Smooth muscle cell (in vitro differentiated cells): ENCODE measurements at regions not wholly inside any gene's neighbourhood (a gene's known extent, or its start where the extent isn't known, plus 50 kb on each side); places are given as distances from the start of the nearest gene placed in this dataset.

Experiments
- DNase-seq: peaks from one replicate; lab custom pipeline; 2025; ENCODE audit not compliant: unreplicated experiment; lab: John Stamatoyannopoulos, UW
- H2AFZ ChIP-seq: fragments of 200-600 bp; sonication (generic); 2 replicates; pipeline ENCODE4 v1.6.0; 2016; ENCODE audit warnings: antibody characterized with exemption, low read depth, mild to moderate bottlenecking
- H3F3A ChIP-seq: fragments of 200-600 bp; sonication (generic); 2 replicates; pipeline ENCODE4 v1.6.0; 2017; ENCODE audit warnings: antibody characterized with exemption, low read depth
- H3K27ac ChIP-seq: fragments of 200-600 bp; sonication (generic); 2 replicates; pipeline ENCODE4 v1.5.1; 2016; ENCODE audit warnings: low read depth, mild to moderate bottlenecking
- H3K27me3 ChIP-seq: fragments of 200-600 bp; sonication (generic); 2 replicates; pipeline ENCODE4 v1.6.1; 2016; ENCODE audit warnings: low read depth, mild to moderate bottlenecking
- H3K36me3 ChIP-seq: fragments of 200-600 bp; sonication (generic); 2 replicates; pipeline ENCODE4 v1.5.1; 2016; ENCODE audit warnings: low read depth
- H3K4me1 ChIP-seq: fragments of 200-600 bp; sonication (generic); 2 replicates; pipeline ENCODE4 v1.5.1; 2016; ENCODE audit warnings: low read depth
- H3K4me2 ChIP-seq: fragments of 200-600 bp; sonication (generic); 2 replicates; pipeline ENCODE4 v1.6.0; 2016; ENCODE audit warnings: mild to moderate bottlenecking
- H3K4me3 ChIP-seq: fragments of 200-600 bp; sonication (generic); 2 replicates; pipeline ENCODE4 v1.5.1; 2016; ENCODE audit warnings: mild to moderate bottlenecking
- H3K79me2 ChIP-seq: fragments of 200-600 bp; sonication (generic); 2 replicates; pipeline ENCODE4 v1.6.0; 2016; ENCODE audit warnings: low read depth, mild to moderate bottlenecking
- H3K9ac ChIP-seq: fragments of 200-600 bp; sonication (generic); 2 replicates; pipeline ENCODE4 v1.6.0; 2016; ENCODE audit warnings: low read depth
- H3K9me3 ChIP-seq: fragments of 200-600 bp; sonication (generic); replicated peaks from 2 replicates; pipeline ENCODE4 v1.5.1; 2016; ENCODE audit warnings: low read depth
- H4K20me1 ChIP-seq: fragments of 200-600 bp; sonication (generic); 2 replicates; pipeline ENCODE4 v1.6.0; 2016; ENCODE audit warnings: low read depth
- CTCF ChIP-seq: fragments of 200-600 bp; sonication (generic); IDR thresholded peaks from 2 replicates; pipeline ENCODE4 v1.5.1; 2017; ENCODE audit warnings: borderline replicate concordance, mild to moderate bottlenecking, antibody characterized with exemption; ENCODE audit not compliant: insufficient read depth, poor library complexity, severe bottlenecking
- WGBS: methylation state at CpG from one replicate; pipeline ENCODE4 v1.1.7; 2016; ENCODE audit warnings: low lambda C conversion rate; 5-methylcytosine and 5-hydroxymethylcytosine counted together

- no peaks in the 10 kb centered on the region for H3K79me2 ChIP-seq
- no peaks in the 10 kb centered on the region for H3K27me3 ChIP-seq
- H3K36me3 ChIP-seq: no peaks in the 10 kb centered on the region
- H3K27ac ChIP-seq: no peak overlapping the region
- no peak overlapping the region for H3K9ac ChIP-seq
- 57% methylated on average over 1 of the region's 1 CpG for WGBS
- DNase-seq: no peak
- no peak for TF ChIP-seq CTCF
- H3K4me2 ChIP-seq: no peak overlapping the region
- H3K4me3 ChIP-seq: no peak overlapping the region
- H3F3A ChIP-seq: no peaks in the 10 kb centered on the region
- no peak overlapping the region for H2AFZ ChIP-seq
- no peaks in the 10 kb centered on the region for H3K4me1 ChIP-seq
- no peaks in the 10 kb centered on the region for H3K9me3 ChIP-seq
- H4K20me1 ChIP-seq: no peaks in the 10 kb centered on the region
These were observed 265.9 kb upstream of the RPS23 start for GRCh38 chr5:82544004-82544403.

- no peak overlapping the region for H3K27ac ChIP-seq
- H3K4me2 ChIP-seq: no peak overlapping the region
- no peaks in the 10 kb centered on the region for H4K20me1 ChIP-seq
- no peak for DNase-seq
- WGBS: 90% methylated on average over 3 of the region's 3 CpGs
- no peak overlapping the region for H3K4me3 ChIP-seq
- H3F3A ChIP-seq: no peaks in the 10 kb centered on the region
- H3K4me1 ChIP-seq: peaks cover 5% of the 10 kb centered on the region
- no peaks in the 10 kb centered on the region for H3K36me3 ChIP-seq
- H3K27me3 ChIP-seq: no peaks in the 10 kb centered on the region
- no peak for TF ChIP-seq CTCF
- no peaks in the 10 kb centered on the region for H3K9me3 ChIP-seq
- H3K9ac ChIP-seq: no peak overlapping the region
- no peaks in the 10 kb centered on the region for H3K79me2 ChIP-seq
- H2AFZ ChIP-seq: no peak overlapping the region
These were observed 262.1 kb upstream of the RPS23 start for GRCh38 chr5:82540301-82540700.

- peak overlapping the region; percentile 44 for H3K27ac ChIP-seq
- DNase-seq: no peak
- no peaks in the 10 kb centered on the region for H4K20me1 ChIP-seq
- H3F3A ChIP-seq: no peaks in the 10 kb centered on the region
- whole genome bisulfite sequencing: 24% methylated on average over 5 of the region's 5 CpGs
- H3K4me3 ChIP-seq: no peak overlapping the region
- no peak overlapping the region for H3K9ac ChIP-seq
- H3K9me3 ChIP-seq: no peaks in the 10 kb centered on the region
- TF ChIP-seq CTCF: no peak
- peak overlapping the region; percentile 69 for H3K4me2 ChIP-seq
- peak overlapping the region; percentile 79 for H2AFZ ChIP-seq
- peaks cover 5% of the 10 kb centered on the region for H3K4me1 ChIP-seq
- H3K27me3 ChIP-seq: no peaks in the 10 kb centered on the region
- no peaks in the 10 kb centered on the region for H3K36me3 ChIP-seq
- no peaks in the 10 kb centered on the region for H3K79me2 ChIP-seq
These were observed 260.3 kb upstream of the RPS23 start for GRCh38 chr5:82538339-82539034.
